Left ventricle myocardium superior (tissue), 1 donor: ENCODE measurements at regions not wholly inside any gene's neighbourhood (a gene's known extent, or its start where the extent isn't known, plus 50 kb on each side); places are given as distances from the start of the nearest gene placed in this dataset.

Source experiments
- ATAC-seq: fragments of 200-7000 bp; cut with Tn5 transposase; one replicate; pipeline ENCODE4 v1.9.1; 2020; ENCODE audit warnings: mild to moderate bottlenecking, moderate library complexity
- DNase-seq: peaks from one replicate; pipeline ENCODE4 v3.0.0-alpha.2; 2020
- intact Hi-C: fragments of 100-400 bp; cut with micrococcal nuclease; formaldehyde crosslinking; loops from one replicate; pipeline ENCODE4 v1.11.0; 2022
- donor health status: DM: no; HTN: yes; CAD: no; lungs with severe emphysema.

- no peak for DNase-seq
- no peak for ATAC-seq
- intact Hi-C loops: no loop called here
Observed at GRCh38 chr4:177671845-177672244, 229.6 kb upstream of the AGA start.

- intact Hi-C loops: no loop called here
- DNase-seq: no peak
- no peak for ATAC-seq
Observed at GRCh38 chr4:177673985-177674489, 231.8 kb upstream of the AGA start.

DNA sequence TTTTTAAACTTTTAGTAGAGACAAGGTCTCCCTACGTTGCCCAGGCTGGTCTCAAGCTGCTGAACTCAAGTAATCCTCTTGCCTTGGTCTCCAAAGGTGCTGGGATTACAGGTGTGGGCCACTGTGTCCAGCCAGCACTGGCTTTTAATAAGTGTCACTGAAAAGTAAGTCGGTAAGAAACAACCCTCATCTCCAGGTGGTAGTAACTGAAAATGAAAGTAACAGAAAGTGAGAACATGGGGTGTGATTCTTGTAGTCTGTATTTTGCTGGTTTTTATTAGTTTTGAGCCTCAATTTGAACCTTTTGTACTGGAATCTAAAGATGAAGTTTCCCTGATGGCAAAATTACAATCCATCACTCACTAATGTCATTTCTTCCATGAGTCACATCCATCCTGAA is 238.1 kb upstream of the AGA start:
- no peak for ATAC-seq
- no peak for DNase-seq
- intact Hi-C loops: no loop called here

GRCh38 chr4:177681902-177682301 is 239.7 kb upstream of the AGA start:
- DNase-seq (no peak), ATAC-seq (no peak)
- intact Hi-C loops: no loop called here

DNA sequence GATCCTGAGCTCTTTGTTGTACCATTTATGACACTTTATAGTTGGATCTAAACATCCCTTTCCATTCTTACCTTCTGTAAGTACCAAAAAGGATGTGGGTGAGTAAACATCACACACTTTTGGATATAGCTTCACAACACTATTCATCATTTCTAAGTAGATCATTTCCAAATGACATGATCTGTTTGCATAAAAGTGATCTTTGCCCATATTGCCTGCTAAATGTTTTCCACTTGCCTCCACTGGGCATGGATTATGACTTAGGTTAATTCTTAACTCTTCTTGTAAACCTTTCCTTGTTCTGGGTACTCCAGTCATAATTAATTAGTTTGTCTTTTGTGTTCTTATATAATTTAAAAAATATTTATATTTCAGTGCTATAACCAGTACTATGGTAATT is 244.9 kb upstream of the AGA start:
- DNase-seq (no peak), ATAC-seq (no peak)

GRCh38 chr4:177692907-177693306 is 250.7 kb upstream of the AGA start:
- DNase-seq (no peak), ATAC-seq (no peak)
- intact Hi-C loops: no loop called here

More for the DNA sequence above, 244.9 kb upstream of the AGA start:
- intact Hi-C loops: no loop called here

DNA sequence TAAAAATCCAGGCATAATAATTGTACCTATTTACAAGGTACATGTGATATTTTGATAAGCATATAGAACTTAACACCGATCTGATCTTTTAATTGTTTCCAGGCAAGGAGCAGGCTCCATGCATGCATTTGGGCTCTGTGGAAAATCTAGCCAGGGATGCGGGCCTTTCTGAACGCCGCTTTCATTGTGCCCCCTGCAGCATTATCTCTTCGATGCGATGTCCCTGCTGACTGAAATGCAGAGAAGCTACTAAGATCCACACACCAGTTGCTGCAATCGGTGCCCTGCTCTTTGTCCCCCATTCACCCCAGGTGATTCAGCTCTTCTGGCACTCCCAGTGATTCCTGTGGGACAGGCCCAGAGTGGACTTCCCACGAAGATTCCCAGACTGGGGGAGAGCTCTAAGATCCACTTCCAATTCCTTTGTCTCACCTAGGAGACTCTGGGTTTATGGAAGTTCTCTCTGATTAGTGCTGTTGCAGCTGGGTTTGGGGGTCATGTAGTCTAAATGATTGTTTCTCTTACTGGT is 254.3 kb upstream of the AGA start:
- DNase-seq: no peak
- intact Hi-C loops: no loop called here
- ATAC-seq: no peak

DNA sequence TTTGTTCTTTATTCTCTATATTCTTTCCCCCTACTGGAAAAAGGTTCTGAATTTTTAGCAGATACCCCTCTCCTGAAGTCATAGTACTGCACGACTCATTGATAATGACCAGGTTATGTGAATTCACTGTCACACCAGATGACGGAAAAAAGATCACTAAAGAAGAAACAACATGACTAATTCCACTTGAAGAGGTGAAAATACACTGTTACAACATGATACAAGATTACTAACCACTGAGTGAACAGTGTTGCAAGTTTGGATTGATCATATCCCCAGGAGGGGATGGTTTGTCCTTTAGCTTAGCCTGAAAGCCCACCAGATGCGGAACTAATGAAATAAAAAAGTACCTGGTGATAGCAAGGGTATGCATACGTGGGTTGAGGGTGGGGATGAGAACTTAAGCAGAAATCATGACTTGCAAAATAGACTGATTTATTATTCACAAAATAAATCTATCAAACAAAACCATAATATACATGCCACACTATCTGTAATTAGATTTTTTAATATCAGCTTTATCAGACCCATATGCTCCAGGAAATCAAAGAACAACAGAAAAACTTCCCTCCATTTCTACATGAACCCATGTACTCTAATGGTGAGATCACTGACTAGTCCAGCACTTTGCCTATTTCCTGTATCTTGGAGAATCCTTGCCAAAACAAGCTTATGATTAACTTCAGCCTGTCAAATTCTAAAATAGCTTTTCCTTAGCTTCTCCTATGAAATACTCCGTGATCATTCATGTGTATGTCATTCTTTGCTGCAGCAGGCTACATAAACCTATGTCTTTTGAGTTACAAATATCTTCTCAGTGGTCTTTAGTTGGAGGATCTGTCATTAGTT is 257.4 kb upstream of the AGA start:
- ATAC-seq: no peak
- DNase-seq: no peak
- intact Hi-C loops: no loop called here

DNA sequence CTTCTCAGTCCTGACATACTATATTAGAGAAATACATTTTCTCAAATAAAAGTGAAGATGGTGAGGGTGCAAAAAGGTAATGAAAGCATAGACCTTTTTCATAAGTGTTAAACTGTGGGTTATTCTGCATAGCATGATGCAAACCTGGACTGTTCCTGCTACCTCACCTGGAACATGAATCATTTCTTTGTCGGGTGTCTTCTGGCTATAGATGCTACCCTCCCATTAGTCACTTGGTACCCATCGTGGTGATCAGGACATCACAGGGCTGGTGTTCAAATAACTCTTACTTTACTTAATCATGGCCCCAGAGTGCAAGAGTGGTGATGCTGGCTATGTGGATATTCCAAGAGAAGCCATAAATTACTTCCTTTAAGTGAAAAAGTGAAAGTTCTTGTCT is 264.7 kb upstream of the AGA start:
- intact Hi-C loops: no loop called here
- no peak for DNase-seq
- ATAC-seq: no peak

DNA sequence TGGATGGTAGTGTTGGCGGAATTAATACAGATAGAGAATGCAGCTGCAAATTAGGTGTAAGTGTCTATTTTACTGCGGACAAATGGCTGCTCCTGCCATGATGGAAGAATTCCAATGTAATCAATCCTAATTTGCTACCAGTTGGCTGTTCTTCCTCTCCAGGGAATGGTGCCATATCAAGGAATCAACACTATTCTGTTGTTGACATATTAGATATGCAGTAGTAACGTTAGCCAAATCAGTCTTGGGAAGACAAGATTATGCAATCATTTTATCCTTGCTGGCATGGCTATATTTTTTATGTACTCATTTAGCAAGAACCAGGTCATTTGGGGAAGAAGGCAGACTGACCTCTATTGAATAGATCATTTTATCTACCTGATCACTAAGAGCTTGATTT is 271.2 kb upstream of the AGA start:
- ATAC-seq: no peak
- intact Hi-C loops: no loop called here
- no peak for DNase-seq

DNA sequence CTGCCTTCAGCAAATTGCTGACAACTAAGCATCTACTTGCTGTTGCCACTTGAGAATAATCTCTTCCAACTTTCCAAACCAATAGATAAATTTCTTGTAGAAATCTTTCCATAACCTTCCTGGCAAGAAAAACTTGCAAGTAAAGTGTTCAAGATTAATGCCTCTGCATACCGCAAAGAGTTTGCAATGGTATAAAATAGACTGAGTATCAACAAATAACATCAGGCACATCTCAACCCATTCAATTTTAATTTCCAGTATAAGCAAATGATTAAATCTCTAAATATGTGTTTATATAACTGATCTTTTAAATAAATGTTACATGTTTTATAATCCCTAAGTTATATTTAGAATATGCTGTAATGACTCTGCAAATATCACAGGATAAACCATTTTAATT is 275.2 kb upstream of the AGA start:
- ATAC-seq: no peak
- intact Hi-C loops: no loop called here
- no peak for DNase-seq

DNA sequence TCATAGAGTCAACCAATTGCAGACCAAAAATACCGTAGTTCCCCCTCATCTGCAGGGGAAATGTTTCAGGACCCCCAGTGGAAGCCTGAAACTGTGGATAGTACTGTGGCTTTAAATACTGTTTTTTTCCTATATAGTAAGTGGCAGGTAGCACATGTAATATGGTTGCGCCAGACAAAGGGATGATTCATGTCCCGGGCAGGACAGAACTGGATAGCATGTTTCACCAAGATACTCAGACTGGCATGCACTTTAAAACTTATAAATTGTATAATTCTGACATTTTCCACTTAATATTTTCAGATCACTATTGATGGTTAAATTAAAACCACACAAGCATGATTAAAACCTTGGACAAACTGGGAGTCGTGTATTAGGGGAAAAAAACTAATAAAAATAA is 276.3 kb upstream of the AGA start:
- DNase-seq: no peak
- intact Hi-C loops: no loop called here
- no peak for ATAC-seq

DNA sequence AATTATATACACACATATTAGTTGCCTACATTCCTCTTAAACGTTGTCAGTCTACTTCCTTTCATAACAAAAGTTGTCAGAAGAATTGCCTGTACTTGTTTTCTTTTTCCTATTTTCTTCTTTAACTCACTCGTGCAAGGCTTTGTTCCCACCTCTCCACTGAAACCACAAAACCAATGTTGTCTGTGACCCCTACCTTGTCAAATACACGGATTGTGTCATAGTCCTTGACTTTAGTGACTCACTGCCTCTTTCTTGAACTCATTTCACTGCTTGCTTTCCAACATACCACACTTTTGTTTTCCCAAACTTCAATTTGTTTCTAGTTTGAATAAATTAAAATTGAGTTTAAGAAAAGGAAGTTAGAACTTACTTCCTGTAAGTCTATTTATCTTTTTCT is 283.9 kb upstream of the AGA start:
- ATAC-seq (no peak), DNase-seq (no peak)
- intact Hi-C loops: no loop called here

- ATAC-seq (no peak), DNase-seq (no peak)
- intact Hi-C loops: no loop called here
Observed at GRCh38 chr4:177728361-177729152, 286.3 kb upstream of the AGA start.

GRCh38 chr4:177729681-177730080 is 287.4 kb upstream of the AGA start:
- intact Hi-C loops: no loop called here
- no peak for ATAC-seq
- DNase-seq: no peak

- intact Hi-C loops: no loop called here
- DNase-seq: no peak
- ATAC-seq: no peak
Observed at GRCh38 chr4:177737387-177737940, 295.2 kb upstream of the AGA start.

- ATAC-seq: no peak
- DNase-seq: no peak
- intact Hi-C loops: no loop called here
Observed at GRCh38 chr4:177740563-177740962, 298.3 kb upstream of the AGA start.

- ATAC-seq (no peak), DNase-seq (no peak)
- intact Hi-C loops: no loop called here
Observed at GRCh38 chr4:177759729-177760128, 317.5 kb upstream of the AGA start.

DNA sequence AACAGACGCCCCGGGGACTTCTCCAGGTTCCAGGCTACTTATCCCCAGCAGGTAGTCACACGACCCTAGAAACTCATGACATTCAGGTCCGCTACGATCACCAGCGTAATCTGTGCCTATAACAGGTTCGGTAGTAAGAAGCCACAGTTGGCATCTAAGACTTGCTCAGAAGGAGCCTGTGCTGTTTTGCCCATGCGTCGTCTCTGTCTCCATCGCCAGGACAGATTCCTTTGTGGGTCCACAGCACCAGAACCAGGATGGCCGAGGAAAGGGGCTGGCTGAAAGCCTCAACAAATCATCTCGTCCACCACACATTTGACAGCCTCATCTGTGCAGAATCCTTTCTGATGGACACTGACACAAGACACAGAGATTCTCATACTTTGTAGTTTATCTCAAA is 319.5 kb upstream of the AGA start:
- intact Hi-C loops: no loop called here
- no peak for DNase-seq
- no peak for ATAC-seq

GRCh38 chr4:177769155-177769554 is 326.9 kb upstream of the AGA start:
- DNase-seq (no peak), ATAC-seq (no peak)
- intact Hi-C loops: no loop called here
